Testis (tissue), 2 donors: ENCODE measurements at regions not wholly inside any gene's neighbourhood (a gene's known extent, or its start where the extent isn't known, plus 50 kb on each side); places are given as distances from the start of the nearest gene placed in this dataset.

Source experiments
- CTCF ChIP-seq, 3 experiments: fragments of 450-650 bp in 2 of 3; fragments of 200-600 bp in 1 of 3; sonication (generic) in 1 of 3; IDR thresholded peaks; one replicate each; pipeline ENCODE4 v1.5.1; 2016 to 2019; ENCODE audit warnings: antibody characterized with exemption in 3 of 3, mild to moderate bottlenecking in 2 of 3, moderate library complexity in 1 of 3
- POLR2A ChIP-seq: fragments of 450-650 bp; IDR thresholded peaks from one replicate; pipeline ENCODE4 v1.6.1; 2017; ENCODE audit warnings: antibody characterized with exemption, mild to moderate bottlenecking, moderate library complexity

DNA sequence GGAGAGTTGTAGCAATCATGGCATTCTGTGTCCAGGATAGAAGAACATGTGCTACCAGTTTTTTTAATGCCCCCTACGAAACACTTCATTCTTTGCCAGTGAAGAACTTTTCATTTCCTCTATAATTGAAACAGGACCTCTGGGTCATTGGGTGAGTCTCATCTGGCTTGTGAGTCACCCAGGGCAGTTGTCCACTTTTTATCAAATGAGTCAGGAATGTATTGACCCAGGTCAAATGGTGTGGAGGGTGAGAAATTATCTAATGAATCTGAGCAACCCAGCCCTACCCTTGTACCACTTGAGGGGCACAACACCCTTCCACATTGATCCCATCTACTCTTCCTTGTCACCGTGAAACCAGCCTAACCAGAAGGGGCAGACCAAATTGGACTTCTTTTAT is 417.3 kb upstream of the PROX1 start:
- TF ChIP-seq CTCF (IDR thresholded peaks at IDR 0.05) (no peak), POLR2A (no peak)
